ENCODE measurements at regions not wholly inside any gene's neighbourhood (a gene's known extent, or its start where the extent isn't known, plus 50 kb on each side); places are given as distances from the start of the nearest gene placed in this dataset.

GRCh38 chr3:67318162-67318561 lies 320.1 kb downstream of the KBTBD8 start:
- H3K4me3 ChIP-seq (ENCODE audit: control extremely low read depth in 1 of 5, extremely low read depth in 1 of 5, insufficient read depth in 1 of 5, low read depth in 2 of 5, low read length in 4 of 5) = no peak overlapping the region
- no peaks in the 10 kb centered on the region for H3K79me2 ChIP-seq (ENCODE audit: control insufficient read depth, insufficient read depth, low read length)
- H3K9me3 Mint-ChIP-seq (ENCODE audit: insufficient read depth) = no peaks in the 10 kb centered on the region
- TF ChIP-seq CTCF (IDR thresholded peaks at IDR 0.05) (no peak), EZH2 (IDR thresholded peaks at IDR 0.05; ENCODE audit: borderline replicate concordance, insufficient read depth, low read depth, low read length, poor library complexity, severe bottlenecking) (no peak)
- no peaks in the 10 kb centered on the region for H3K4me1 Mint-ChIP-seq
- intact Hi-C loops (cut with micrococcal nuclease) = no loop called here
- no peak overlapping the region for H3K9ac ChIP-seq (ENCODE audit: low read length)
- no peaks in the 10 kb centered on the region for H3K36me3 ChIP-seq (replicated peaks in 1 of 2; ENCODE audit: control extremely low read depth in 1 of 2, control insufficient read depth in 1 of 2, extremely low read depth in 1 of 2, insufficient read depth in 2 of 2, low read length in 1 of 2)
- H3K4me3 Mint-ChIP-seq = no peak overlapping the region
- H3K4me2 ChIP-seq (replicated peaks; ENCODE audit: low read depth, low read length, poor library complexity, severe bottlenecking) = no peak overlapping the region
- DNase-seq = no peak
- H3K27ac ChIP-seq (ENCODE audit: low read length in 2 of 2) = no peak overlapping the region
- H3K4me1 ChIP-seq (ENCODE audit: control insufficient read depth in 2 of 2, insufficient read depth in 2 of 2, low read length in 2 of 2) = no peaks in the 10 kb centered on the region
- no peak for ATAC-seq (ENCODE audit: low read depth)
- peaks cover 0 to 3% (median 0%) of the 10 kb centered on the region in 4 experiments for H3K27me3 ChIP-seq (replicated peaks in 1 of 4; ENCODE audit: control extremely low read depth in 1 of 4, control insufficient read depth in 3 of 4, insufficient read depth in 4 of 4, low read length in 3 of 4)
- no peaks in the 10 kb centered on the region for H4K20me1 ChIP-seq (ENCODE audit: control insufficient read depth, insufficient read depth, low read length, poor library complexity, severe bottlenecking)
- CTCF ChIA-PET = no interaction called here
- peaks cover 5% of the 10 kb centered on the region for H3K27me3 Mint-ChIP-seq
- WGBS (ENCODE audit: insufficient coverage) = no CpG with 5 or more reads among the region's 2 CpGs
- no peak overlapping the region for H3K27ac Mint-ChIP-seq
- POLR2A ChIA-PET = no interaction called here
- no peak overlapping the region for H2AFZ ChIP-seq (ENCODE audit: insufficient read depth, low read depth, low read length, poor library complexity, severe bottlenecking)
- no peaks in the 10 kb centered on the region for H3K9me3 ChIP-seq (ENCODE audit: control extremely low read depth in 1 of 3, control insufficient read depth in 2 of 3, insufficient read depth in 1 of 3, low read length in 2 of 3)

- POLR2A ChIA-PET = no interaction called here
- no peaks in the 10 kb centered on the region for H3K4me1 ChIP-seq (ENCODE audit: control insufficient read depth in 2 of 2, insufficient read depth in 2 of 2, low read length in 2 of 2)
These were observed 326.4 kb downstream of the KBTBD8 start for GRCh38 chr3:67324554-67324953.

More at GRCh38 chr3:67324554-67324953, 326.4 kb downstream of the KBTBD8 start:
- CTCF ChIA-PET = no interaction called here
- H3K4me2 ChIP-seq (replicated peaks; ENCODE audit: low read depth, low read length, poor library complexity, severe bottlenecking) = no peak overlapping the region
- Mint-ChIP-seq H3K27ac (no peak overlapping the region), H3K9me3 (ENCODE audit: insufficient read depth) (no peaks in the 10 kb centered on the region), H3K27me3 (no peaks in the 10 kb centered on the region), H3K4me3 (no peak overlapping the region), H3K4me1 (no peaks in the 10 kb centered on the region)
- H3K4me3 ChIP-seq (ENCODE audit: control extremely low read depth in 1 of 5, extremely low read depth in 1 of 5, insufficient read depth in 1 of 5, low read depth in 2 of 5, low read length in 4 of 5) = no peak overlapping the region
- no peak for DNase-seq
- no peaks in the 10 kb centered on the region for H3K36me3 ChIP-seq (replicated peaks in 1 of 2; ENCODE audit: control extremely low read depth in 1 of 2, control insufficient read depth in 1 of 2, extremely low read depth in 1 of 2, insufficient read depth in 2 of 2, low read length in 1 of 2)
- peaks cover 0 to 4% (median 0%) of the 10 kb centered on the region in 4 experiments for H3K27me3 ChIP-seq (replicated peaks in 1 of 4; ENCODE audit: control extremely low read depth in 1 of 4, control insufficient read depth in 3 of 4, insufficient read depth in 4 of 4, low read length in 3 of 4)
- H4K20me1 ChIP-seq (ENCODE audit: control insufficient read depth, insufficient read depth, low read length, poor library complexity, severe bottlenecking) = no peaks in the 10 kb centered on the region
- H3K9ac ChIP-seq (ENCODE audit: low read length) = no peak overlapping the region
- no peak overlapping the region for H3K27ac ChIP-seq (ENCODE audit: low read length in 2 of 2)
- H3K9me3 ChIP-seq (ENCODE audit: control extremely low read depth in 1 of 3, control insufficient read depth in 2 of 3, insufficient read depth in 1 of 3, low read length in 2 of 3) = no peaks in the 10 kb centered on the region
- no peaks in the 10 kb centered on the region for H3K79me2 ChIP-seq (ENCODE audit: control insufficient read depth, insufficient read depth, low read length)
- intact Hi-C loops (cut with micrococcal nuclease) = no loop called here
- TF ChIP-seq CTCF (IDR thresholded peaks at IDR 0.05) (no peak), EZH2 (IDR thresholded peaks at IDR 0.05; ENCODE audit: borderline replicate concordance, insufficient read depth, low read depth, low read length, poor library complexity, severe bottlenecking) (no peak)
- no peak for ATAC-seq (ENCODE audit: low read depth)
- H2AFZ ChIP-seq (ENCODE audit: insufficient read depth, low read depth, low read length, poor library complexity, severe bottlenecking) = no peak overlapping the region
